Iris pigment epithelial cell (primary cell): ENCODE measurements at regions not wholly inside any gene's neighbourhood (a gene's known extent, or its start where the extent isn't known, plus 50 kb on each side); places are given as distances from the start of the nearest gene placed in this dataset.
"Not testable (repeated sequence)": the region's sequence is repeated elsewhere in the genome, so short reads cannot be mapped to it uniquely, and the experiment has no call there.

Source experiments
- DNase-seq: peaks from one replicate; pipeline ENCODE4 v3.0.0-alpha.2; 2011; ENCODE audit warnings: low read depth

DNA sequence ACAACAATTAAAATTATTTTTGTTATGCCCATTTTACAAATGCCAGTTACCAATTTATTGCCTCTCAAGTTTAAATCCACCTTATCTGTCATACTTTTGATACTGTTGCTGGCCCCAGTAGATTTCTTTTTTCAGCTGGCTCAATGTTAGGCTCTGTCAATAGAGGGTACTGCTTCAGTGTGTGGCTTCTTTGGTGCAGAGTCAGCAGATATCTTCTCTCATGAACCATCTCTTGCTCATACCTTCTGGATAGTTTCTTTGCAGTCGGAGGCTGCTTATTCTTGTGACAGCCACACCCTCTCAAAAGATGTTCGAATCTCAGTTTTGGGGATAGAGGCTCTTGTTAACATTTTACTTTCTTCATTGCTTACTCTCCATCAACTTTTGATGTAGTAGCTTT is 849.9 kb upstream of the SEMA6A start:
- no peak for DNase-seq

DNA sequence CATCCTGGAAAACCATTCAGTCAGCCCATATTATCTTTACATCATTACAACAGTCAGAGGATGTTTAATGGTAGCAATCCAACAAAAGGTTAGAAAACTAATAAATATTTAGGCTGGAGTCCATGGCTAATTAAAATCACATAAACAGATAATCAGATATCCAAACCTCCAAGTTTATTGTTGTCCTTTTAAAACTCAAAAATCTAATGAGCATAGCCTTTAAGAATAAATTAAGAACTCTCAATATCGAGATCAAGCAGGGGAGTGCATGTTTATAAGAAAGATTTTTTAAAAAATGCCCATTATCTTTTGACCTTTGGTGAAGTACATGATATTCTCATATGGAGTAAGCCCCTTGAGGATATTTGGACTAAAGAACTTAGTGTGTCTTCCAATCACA is 842.9 kb upstream of the SEMA6A start:
- no peak for DNase-seq

GRCh38 chr5:117414926-117415325 is 840.3 kb upstream of the SEMA6A start:
- no peak for DNase-seq

DNA sequence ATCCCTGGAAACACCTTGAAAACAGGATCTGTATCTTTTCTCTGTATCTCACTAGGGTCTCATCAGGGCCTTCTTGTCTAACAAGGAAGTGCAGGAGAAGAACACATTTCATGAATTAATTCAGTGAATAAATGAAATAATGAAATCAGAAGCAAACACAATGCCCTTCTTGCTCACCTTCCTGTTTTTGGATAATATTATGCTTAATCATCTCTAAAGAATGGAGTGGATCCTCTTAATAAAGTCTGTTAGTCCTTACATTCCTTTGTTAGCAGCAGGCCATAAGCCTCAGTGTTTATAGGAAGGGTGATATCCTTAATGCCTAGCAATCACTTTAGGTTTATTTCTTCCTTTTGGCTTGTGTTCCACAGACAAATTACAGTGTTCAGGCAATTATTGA is 837.1 kb upstream of the SEMA6A start:
- no peak for DNase-seq

DNA sequence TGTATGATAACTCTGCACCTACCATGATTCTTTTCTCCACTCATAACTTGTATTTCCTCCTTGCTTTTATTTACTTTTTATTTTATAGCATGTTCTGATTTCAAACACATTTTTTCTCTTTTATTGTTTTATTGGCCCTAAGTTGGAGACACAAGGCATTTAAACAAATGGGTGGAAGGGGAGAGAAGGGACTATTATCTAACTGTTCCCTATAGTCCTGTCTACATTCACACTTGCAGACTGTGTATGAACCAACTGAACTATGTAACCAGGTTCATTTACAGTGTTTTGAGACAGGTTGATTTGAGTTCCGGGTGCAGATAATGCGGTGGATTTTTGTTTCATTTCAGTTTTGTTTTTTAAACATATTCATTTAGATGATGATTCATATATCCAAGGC is 830.6 kb upstream of the SEMA6A start:
- no peak for DNase-seq

- DNase-seq = no peak
Observed at GRCh38 chr5:117394506-117395157, 820.0 kb upstream of the SEMA6A start.

GRCh38 chr5:117393125-117393524 is 818.5 kb upstream of the SEMA6A start:
- DNase-seq = no peak

GRCh38 chr5:117380316-117380715 is 805.7 kb upstream of the SEMA6A start:
- no peak for DNase-seq

- no peak for DNase-seq
Observed at GRCh38 chr5:117379521-117379920, 804.9 kb upstream of the SEMA6A start.

DNA sequence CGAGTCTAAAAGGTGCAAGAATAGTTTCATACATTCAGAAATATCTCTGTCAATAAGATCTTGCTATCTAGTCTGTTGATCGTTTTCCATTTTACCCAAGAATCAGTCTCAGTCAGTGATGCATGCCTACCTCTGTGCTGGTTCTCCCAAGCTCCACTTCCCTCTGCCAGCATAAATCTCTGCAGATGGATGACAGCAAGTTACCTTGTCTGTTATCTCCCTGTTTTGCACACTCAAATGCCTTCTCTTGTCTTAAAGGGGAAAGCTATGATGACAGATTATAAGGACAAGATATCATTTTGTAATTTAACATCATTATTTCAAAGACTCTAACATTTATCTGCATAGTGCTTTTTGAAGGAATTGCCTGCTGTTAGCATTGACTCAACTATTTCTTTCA is 802.1 kb upstream of the SEMA6A start:
- DNase-seq = no peak

GRCh38 chr5:117359895-117360294 is 785.3 kb upstream of the SEMA6A start:
- DNase-seq = no peak

- DNase-seq = no peak
Observed at GRCh38 chr5:117357886-117358285, 783.3 kb upstream of the SEMA6A start.

DNA sequence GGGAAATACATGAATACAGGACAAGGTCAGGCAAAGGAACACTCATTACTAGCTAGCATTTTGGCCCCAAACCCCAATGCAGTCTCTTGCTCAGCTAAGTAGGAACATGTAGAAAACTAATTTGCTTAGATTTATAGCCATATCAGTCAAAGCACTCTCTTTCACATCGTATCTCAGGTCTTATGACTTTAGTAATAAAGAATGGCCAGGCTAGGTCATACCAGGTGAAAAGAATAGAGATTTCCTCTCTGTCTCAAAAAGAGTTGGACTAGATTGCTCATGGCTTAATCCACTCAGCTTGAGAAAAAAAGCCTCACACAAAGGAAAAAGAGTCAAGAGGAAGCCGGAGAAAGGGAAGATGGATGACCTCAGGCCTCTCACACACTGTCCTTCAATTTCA is 772.7 kb upstream of the SEMA6A start:
- no peak for DNase-seq

DNA sequence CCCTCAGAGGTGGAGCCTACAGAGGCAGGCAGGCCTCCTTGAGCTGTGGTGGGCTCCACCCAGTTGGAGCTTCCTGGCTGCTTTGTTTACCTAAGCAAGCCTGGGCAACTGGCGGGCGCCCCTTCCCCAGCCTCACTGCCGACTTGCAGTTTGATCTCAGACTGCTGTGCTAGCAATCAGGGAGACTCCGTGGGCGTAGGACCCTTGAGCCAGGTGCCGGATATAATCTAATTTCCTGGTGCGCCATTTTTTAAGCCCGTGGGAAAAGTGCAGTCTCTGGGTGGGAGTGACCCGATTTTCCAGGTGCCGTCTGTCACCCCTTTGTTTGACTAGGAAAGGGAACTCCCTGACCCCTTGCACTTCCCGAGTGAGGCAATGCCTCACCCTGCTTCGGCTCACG is 769.1 kb upstream of the SEMA6A start:
- DNase-seq = not testable (repeated sequence)

- no peak for DNase-seq
Observed at GRCh38 chr5:117337064-117337749, 762.6 kb upstream of the SEMA6A start.

GRCh38 chr5:117336208-117336607 is 761.6 kb upstream of the SEMA6A start:
- DNase-seq = no peak

DNA sequence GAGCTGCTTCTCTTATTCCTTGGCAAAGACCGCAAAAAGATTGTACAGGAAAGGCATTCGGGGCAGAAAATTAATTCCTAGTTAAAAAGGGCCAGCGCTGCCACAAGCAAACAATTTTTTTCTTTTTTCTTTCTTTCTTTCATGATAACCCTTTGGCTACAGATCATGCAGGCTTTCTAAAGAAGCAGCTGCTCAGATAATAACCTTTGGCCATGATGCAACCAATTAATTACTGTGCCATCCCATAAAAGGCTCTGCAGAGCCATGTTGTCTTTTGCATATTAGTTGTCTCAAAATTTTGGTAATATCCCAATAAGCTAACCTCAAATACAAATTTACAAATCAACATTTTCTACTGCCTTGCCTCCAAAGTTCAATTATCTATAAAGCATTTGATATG is 758.4 kb upstream of the SEMA6A start:
- no peak for DNase-seq

DNA sequence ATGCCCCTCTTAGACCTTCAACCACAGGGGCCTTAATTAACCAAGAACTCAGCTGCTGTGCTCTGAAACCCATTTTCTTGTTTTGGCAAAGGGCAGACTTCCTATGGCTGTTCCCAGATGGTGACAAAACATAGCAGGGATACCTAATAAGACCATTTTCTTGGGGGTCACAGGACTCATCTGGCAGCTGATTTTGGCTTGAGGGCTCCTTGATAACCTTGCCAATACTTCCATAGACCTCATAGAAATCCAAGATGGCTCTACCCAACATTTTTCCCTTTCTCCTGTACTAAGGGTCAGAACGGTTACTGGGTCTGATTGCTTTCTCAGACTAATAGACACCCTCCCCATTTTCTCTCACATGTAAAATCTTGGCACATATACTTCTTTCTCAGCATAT is 757.7 kb upstream of the SEMA6A start:
- DNase-seq = no peak

DNA sequence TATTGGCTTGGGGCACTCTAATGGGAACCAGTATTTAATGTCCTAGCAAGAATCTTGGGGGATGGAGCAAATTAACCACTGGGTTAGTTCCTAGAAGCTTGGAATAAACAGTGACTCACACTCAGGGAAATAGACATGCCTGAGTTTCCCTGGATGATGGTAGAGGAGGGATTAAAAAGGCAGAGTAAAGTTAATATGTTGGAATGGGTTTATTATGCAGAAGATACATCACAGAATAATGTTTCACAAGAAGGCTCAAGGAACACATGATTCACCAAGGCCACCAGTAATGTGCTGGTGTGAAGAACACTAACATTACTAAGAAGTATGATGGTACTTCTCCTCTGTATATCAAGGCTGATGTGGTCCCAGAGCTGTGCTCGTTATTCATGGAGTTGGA is 752.9 kb upstream of the SEMA6A start:
- no peak for DNase-seq

- no peak for DNase-seq
Observed at GRCh38 chr5:117326997-117327396, 752.4 kb upstream of the SEMA6A start.

DNA sequence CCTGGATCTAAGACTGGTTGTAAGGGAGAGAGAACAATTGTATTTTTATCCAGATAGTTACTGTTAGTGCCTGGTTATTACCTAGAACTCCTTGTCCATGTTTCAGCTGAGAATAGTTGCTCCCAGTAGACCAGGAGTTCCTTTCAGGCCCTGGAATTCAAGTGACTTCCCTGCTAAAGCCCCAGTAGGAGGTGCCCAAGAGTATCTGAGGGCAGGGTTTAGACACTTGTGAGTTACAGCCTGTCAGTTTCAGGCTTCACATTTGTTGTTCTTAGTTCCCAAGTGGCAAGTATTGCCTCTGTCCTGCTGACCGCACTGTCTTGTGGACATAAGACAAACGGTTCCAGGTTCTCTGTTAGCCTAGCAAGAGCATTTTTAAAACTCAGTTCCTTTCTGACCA is 743.9 kb upstream of the SEMA6A start:
- no peak for DNase-seq

DNA sequence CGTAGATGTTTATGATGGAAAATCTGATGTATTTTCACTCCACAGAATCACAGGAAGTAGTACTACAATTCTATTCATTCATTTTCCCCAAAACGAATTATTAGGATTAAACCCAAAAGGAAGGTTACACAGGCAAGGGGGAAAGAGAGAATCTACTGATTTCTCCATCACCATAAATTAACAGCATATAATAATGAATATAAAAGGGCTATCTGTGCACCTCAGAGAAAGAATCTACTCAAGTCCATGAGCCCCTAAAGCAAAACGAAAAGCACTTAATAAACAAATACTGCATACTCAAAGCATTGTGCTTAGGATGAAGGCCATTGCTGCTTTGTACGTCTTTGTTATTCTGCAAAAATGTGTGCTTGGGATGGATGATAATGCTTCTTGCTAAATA is 740.5 kb upstream of the SEMA6A start:
- no peak for DNase-seq

DNA sequence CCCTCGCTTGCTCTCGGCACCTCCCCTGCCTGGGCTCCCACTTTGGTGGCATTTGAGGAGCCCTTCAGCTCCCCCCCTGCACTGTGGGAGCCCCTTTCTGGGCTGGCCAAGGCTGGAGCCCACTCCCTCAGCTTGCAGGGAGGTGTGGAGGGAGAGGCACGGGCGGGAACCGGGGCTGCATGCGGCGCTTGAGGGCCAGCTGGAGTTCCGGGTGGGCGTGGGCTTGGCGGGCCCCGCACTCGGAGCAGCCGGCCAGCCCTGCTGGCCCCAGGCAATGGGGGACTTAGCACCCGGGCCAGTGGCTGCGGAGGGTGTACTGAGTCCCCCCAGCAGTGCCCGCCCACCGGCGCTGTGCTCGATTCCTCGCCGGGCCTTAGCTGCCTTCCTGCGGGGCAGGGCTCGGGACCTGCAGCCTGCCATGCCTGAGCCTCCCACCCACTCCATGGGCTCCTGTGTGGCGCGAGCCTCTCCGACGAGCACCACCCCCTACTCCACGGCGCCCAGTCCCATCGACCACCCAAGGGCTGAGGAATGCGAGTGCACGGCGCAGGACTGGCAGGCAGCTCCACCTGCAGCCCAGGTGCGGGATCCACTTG is 730.0 kb upstream of the SEMA6A start:
- DNase-seq = not testable (repeated sequence)

DNA sequence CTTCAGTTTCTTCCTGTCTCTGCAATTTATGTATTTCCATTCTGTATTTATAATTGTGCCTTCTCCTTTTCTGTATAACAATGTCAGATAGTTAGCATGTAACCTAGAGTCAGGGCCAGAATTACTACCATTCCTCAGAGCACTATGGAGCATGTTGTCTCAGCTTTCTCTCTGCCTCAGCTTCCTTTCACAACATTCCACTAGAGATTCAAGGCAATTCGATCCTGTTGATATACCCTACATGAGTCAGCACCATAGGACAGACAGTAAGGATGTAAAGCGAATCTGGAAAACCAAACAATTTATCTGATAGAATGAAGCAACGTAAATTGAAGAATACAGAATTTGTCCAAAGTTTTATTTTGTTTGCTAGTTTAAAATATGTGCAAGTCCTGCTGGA is 728.3 kb upstream of the SEMA6A start:
- DNase-seq = no peak
